Kasumi-1 (cell line): ENCODE measurements at regions not wholly inside any gene's neighbourhood (a gene's known extent, or its start where the extent isn't known, plus 50 kb on each side); places are given as distances from the start of the nearest gene placed in this dataset.

Experiments
- DNase-seq, 2 experiments: peaks; one replicate each; lab custom pipeline; 2025; lab: John Stamatoyannopoulos, UW

- no peak for DNase-seq
Observed at GRCh38 chr13:106234636-106235035, 300.8 kb downstream of the EFNB2 start.

GRCh38 chr13:106233134-106233735, 302.2 kb downstream of the EFNB2 start:
- DNase-seq: no peak

- no peak for DNase-seq
Observed at GRCh38 chr13:106232681-106233080, 302.8 kb downstream of the EFNB2 start.

GRCh38 chr13:106230450-106230849, 305.0 kb downstream of the EFNB2 start:
- DNase-seq: no peak

- DNase-seq: no peak
Observed at GRCh38 chr13:106225126-106225525, 310.3 kb downstream of the EFNB2 start.

- no peak for DNase-seq
Observed at GRCh38 chr13:106220211-106220610, 315.3 kb downstream of the EFNB2 start.

GRCh38 chr13:106213028-106213757, 322.3 kb downstream of the EFNB2 start:
- DNase-seq: no peak

GRCh38 chr13:106212386-106213010, 323.0 kb downstream of the EFNB2 start:
- DNase-seq: no peak

GRCh38 chr13:106210324-106210723, 325.1 kb downstream of the EFNB2 start:
- no peak for DNase-seq

GRCh38 chr13:106205871-106206270, 329.6 kb downstream of the EFNB2 start:
- no peak for DNase-seq

GRCh38 chr13:106197496-106197895, 338.0 kb downstream of the EFNB2 start:
- DNase-seq: no peak

GRCh38 chr13:106187501-106188095, 347.9 kb downstream of the EFNB2 start:
- DNase-seq: no peak

- DNase-seq: no peak
Observed at GRCh38 chr13:106187101-106187500, 348.4 kb downstream of the EFNB2 start.

- DNase-seq: no peak
Observed at GRCh38 chr13:106186366-106187030, 349.0 kb downstream of the EFNB2 start.

- DNase-seq: no peak
Observed at GRCh38 chr13:106184790-106185189, 350.7 kb downstream of the EFNB2 start.

GRCh38 chr13:106183410-106184065, 351.9 kb downstream of the EFNB2 start:
- no peak for DNase-seq

- DNase-seq: peak; percentile 97 to 98
Observed at GRCh38 chr13:106182404-106182803, 353.1 kb downstream of the EFNB2 start.

GRCh38 chr13:106178816-106179215, 356.6 kb downstream of the EFNB2 start:
- DNase-seq: no peak

GRCh38 chr13:106177146-106177545, 358.3 kb downstream of the EFNB2 start:
- DNase-seq: no peak

- DNase-seq: no peak
Observed at GRCh38 chr13:106176117-106176516, 359.3 kb downstream of the EFNB2 start.

- DNase-seq: no peak
Observed at GRCh38 chr13:106173891-106174610, 361.4 kb downstream of the EFNB2 start.
